Stimulated activated CD4-positive, alpha-beta T cell treated with anti-CD3 and anti-CD28 coated beads, Interleukin-4, amount 100 ng/mL, for 48 hours (primary cell): ENCODE measurements at regions not wholly inside any gene's neighbourhood (a gene's known extent, or its start where the extent isn't known, plus 50 kb on each side); places are given as distances from the start of the nearest gene placed in this dataset.

ENCODE experiments used
- DNase-seq, 2 donors: peaks; one replicate each; pipeline ENCODE4 v3.0.0-alpha.2; 2020; ENCODE audit warnings: low read depth in 2 of 2

DNA sequence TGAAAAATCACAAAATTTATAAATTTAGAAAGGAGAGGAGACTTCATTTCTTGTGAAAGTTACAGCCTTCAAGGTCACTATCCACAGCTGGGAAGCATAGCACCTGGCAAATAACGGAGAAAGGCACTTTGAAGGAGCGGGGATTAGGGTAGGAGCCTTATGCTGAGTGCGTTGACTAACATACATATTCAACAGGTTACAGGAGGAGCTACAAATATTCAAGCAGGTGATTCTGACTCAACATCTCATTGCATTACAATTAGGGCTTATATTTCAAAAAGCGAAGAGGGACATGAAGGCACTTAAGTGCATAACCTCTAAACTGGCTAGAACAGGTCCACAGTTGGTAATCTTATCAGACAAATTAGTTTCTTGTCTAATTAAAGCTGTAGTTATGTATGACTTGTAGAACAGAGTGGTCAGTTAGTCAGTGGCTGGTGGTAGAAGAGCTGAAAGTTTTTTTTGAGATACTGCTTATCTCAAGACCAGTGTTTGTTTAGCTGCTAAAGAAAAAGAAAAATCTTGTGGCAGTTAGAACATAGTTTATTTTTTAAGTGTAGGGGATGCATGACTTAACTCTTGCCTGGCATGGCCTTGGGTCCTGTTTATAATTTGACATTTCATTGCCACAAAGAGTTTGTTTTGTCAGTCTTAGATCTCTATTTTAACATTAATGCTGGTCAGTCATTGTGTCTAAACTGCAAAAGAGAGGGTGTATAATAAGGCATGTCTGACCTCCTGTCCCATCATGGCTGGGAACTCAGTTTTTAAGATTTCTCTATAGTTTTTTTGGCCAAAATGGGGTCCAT, 311.5 kb downstream of the DUSP10 start:
- no peak for DNase-seq

DNA sequence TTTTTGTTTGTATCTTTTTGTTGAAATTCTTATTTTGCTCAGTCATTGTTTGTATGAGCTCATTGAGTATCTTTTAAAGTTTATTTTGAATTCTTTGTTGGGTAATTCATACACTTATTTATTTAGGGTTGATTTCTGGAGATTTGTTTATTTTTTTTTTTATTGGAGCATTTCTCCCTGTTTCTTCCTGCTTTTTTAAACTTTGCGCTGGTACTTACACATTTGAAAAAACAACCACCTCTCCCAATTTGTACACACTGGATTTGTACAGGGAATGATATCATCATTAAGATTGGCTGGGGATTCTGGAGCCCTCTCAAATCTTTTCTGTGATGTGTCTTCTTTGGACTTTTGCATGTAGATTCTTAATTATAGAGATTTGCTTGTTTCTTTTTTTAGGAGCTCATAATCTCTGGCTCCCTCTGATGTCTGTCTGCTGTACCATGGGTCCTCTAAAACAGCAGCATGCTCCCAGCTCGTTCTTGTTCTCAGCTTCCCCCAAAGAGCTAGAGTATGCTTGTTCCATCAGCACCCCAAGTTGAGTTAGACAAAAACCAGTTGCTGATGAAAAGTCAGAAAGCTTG, 310.7 kb downstream of the DUSP10 start:
- no peak for DNase-seq

DNA sequence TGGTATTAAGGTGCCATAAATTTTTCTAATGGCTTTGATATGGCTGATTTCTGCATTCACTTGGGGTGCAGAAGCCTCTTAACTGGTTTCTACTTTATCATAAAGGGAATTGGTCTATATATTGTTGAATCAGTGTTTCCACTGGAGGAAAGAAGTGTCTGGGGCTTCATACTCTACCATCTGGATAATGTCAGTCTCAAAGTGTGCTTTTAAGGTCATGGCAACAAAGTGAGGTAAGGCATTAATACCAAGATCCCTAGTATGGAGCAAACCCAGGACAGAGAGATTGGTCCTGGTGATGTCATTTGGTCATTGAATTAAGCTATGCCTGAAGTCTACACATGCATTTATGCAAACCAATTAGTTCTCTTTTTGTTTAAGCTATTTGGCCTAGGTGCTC, 309.9 kb downstream of the DUSP10 start:
- DNase-seq = no peak

DNA sequence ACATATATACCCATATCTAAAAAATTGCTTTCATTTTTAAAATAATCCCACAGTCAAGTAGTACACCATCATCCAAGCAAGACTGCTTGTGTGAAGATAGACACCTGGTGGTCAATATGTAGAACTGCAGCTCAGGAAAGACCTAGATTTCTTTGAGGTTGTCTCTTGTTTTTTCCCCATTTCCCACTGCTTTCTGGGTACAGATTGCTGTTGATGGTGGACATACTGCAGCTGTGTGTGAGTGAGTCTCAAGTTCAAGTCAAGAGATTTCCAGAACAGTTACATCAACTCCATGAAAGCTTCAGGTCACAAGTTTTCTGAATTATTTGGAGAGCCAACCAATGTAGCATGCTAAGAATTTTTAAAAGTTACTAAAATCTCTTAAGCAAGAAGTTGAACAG, 306.4 kb downstream of the DUSP10 start:
- no peak for DNase-seq

DNA sequence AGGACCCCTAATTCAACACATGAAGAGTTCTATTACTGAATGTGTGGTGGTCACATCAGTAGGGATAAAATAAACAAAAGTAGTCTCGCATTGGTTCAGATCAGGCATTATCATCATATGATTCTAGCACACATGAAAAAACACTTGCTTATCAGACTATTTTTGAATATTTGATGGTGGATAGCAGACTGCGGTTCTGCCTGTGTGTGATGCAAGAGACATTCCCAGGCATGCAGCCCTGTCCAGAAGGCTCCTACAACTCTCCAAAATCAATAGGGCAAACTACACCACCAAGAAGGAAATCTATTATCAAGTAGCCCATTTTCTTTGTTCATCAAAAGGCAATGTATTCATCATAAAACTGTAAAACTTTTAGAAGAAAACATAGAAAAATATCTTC, 304.7 kb downstream of the DUSP10 start:
- no peak for DNase-seq

DNA sequence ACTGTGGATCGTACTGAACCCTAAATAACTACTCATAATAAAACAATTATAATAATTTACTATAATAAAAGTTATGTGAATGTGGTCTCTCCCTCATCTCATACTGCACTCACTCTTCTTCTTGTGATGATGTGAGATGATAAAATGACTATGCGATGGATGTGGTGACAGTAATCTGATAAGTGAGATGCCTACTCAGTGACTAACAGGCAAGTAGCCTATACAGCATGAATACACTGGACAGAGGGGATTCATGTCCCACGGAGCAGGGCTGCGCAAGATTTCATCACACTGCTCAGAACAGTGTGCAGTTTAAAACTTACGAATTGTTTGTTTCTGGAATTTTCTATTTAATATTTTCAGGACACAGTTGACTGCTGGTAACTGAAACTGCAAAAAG, 304.0 kb downstream of the DUSP10 start:
- DNase-seq = no peak

DNA sequence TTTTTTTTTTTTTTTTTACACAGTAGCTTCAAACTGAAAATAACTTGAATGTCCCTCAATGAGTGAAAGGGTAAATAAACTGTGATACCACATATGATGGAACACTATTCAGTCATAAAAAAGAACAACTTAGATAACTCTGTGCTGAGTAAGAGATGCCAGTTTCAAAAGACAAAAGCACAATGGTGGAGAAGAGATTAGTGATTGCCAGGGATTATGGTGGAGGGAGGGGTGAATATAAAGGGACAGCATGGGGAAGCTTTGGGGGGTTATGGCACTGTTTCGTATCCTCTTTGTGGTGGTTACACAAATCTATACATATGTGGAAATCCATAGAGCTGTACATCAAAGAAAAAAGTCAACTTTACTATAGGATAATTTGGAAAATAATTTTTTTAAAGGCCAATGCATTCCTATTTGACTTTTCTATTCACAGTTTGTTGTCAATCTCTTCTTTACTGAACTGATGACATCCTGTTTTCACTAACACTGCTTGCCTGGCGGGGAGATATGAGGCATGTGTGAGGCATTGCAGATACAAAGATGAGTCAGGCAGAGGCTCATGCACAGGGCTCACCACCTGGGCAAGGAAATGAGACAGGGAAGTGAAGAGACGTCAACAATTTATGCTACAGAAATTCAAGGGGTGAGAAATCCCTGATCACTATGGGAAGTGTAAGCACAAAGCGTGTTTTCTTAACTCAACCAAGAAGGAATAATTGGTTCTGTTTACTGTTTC, 302.7 kb downstream of the DUSP10 start:
- peak; percentile 35 to 58 for DNase-seq

DNA sequence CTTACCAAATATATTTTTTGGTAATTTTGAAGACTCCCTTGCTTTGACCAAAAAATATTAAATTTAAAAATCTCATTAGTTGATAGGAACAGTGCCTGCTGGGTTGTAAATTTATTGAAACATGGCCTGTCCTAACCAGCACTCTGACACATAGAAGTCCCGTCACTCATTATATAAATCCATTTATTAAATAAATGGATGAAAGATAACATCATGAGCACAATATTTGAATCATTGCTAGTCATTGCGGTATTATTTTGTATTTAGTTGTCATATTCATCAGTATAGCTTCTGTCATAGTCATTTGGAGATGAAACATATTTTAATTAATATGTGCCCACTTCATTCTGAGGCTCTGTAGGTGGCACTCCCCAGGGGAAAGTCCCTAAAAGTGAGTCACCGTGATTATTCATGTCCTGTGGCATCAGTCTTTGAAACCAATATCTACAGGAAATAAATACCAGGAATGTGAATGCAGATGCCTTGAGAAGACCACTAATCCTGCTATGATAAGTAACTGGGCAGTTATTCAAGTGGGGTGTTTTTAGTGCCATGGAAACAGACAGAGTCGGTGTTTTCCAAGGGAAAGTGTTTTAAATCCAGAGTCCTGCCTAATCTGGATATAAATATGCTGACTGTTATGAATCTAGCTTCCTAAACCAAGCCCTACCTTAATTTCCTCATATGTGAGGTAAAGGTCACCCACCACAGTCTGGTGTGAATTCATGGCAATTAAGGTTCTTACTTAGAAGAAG, 302.0 kb downstream of the DUSP10 start:
- DNase-seq = peak in 1 of 2 donors; percentile 35

DNA sequence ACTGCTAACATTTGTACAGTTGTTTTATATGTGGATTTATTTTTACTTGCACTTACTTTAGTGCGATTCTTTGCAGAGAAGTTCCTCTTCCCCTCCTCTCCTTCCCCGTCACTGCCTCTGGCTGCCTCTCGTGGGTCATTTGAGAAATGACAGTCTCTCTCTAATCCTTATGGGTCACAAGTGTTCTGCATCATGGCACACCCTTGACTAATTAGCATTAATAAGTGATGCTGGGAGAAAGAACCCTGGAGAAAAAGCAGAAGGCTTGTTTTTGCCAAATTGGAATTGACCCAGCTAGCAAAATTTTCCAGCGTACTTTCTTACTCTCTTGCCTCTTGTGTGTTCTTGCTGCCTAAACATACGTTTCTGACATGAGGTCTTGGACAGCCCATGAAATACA, 301.2 kb downstream of the DUSP10 start:
- DNase-seq = no peak

DNA sequence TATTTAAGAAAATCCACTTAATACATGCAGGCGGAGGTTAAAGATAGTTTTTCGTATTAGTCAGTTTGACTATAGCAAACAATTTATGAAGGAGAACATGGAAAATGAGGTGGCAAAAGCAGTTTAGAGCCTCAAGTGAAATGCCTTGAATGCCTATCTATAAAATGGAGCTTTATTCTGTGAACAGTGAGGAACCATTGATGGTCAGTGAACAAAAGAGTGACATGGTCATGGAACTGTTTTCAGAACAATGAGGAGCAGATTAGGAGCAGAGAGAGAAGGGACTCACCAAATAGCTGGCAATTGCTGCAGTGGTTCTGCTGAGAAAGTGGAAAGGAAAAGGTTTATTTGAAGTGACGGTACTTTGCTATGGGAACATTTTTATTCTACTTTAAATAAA, 299.8 kb downstream of the DUSP10 start:
- no peak for DNase-seq

DNA sequence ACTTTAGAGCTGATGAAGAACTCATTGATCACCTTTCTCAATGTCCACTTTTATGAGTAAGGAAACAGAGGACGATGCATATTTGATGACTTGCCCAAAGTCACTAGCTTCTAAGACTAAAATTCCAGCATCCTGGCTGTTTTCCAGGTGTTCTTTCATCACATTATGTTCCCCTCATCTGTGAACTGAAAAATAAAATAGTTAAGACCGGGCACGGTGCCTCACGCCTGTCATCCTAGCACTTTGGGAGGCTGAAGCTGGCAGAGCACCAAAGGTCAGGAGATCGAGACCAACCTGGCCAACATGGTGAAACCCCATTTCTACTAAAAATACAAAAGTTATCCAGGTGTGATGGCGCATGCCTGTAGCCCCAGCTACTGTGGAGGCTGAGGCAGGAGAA, 297.5 kb downstream of the DUSP10 start:
- DNase-seq = no peak

DNA sequence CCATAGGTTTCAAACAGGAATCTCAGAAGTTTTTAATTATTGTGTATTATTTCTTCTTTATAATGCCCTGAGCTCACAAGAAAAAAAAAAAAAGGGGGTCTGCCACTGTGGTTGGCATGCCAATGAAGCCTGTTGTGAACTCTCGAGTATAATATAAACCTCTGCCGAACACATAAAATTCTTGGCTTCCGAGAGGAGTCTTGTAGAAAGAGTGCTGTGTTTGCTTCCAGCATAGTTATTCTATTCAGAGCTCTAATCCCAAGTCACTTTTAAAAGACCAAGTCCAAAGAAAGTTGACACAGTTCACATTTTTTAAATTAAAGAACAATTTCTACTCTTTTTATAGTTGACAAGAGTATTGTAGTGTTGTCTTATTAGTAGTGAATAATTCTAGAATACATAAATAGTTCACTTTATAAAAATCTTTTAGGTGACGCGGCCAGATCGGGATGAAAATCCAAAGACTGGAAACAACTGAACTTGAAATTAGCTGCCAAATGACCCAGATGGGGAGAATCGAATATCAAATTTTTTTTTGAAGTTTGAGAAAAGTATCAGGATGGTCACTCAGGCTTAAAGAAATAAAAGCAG, 293.2 kb downstream of the DUSP10 start:
- no peak for DNase-seq

DNA sequence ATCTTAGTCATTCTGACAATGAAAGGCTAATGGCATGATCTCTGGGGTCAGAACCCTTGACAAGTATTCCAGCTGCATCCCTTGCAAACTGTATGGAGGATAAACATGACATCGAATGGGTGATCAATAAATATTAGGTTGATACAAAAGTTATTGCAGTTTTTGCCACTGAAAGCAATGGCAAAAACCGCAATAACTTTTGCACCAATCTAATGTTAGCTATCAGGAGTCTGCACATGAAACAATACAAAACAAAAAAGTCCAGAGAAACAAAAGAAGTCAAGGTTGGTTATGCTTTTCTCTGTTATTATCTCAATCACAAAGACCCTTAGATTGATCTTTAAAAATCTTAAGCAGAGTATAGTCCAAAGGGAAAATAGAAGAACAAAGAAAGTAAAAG, 292.7 kb downstream of the DUSP10 start:
- no peak for DNase-seq

DNA sequence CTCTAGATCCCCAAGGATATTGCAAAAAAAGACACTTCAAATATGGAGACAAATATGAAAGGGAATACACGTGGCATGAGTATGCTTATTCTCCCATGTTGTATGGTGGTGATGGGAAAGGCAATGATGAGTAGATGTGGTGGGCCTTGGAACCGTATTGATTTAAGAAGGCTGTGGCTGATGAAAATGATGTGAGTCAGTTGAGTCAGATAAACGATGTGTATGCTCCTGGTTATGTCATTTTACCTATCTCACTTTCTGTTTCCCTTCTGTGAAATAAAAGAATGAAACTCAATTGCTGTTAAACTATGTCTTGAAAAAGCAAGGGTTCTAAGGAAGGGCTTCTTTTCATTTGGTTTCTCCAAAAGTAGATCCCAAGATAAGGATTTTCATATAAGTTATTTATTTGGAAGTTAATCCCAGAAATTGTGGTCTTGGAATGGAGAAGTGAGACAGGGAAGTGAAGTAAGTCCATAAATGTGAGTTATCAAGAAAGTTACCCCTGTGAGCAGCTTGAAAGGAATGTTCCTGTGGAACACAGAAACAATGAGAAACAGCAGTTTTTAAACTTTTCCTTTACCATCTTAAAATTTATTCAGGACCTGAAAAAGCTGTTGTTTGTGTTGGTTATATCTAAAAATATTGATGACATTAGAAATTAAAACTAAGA, 292.0 kb downstream of the DUSP10 start:
- DNase-seq = no peak

DNA sequence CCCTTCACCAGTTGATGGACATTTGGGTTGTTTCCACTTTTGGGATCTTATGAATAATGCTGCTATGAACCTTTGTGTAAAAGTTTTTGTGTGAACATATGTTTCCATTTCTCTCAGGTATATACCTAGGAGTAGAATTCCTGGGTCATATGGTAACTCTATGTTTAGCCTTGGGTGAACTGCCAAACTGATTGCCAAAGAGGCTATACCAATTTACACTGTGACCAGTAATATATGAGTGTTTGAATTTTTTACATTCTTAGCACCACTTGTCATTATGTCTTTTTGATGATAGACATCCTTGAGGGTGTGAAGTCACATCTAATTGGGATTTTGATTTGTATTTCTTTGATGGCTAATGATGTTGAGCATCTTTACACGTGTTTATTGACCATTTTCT, 290.1 kb downstream of the DUSP10 start:
- no peak for DNase-seq

DNA sequence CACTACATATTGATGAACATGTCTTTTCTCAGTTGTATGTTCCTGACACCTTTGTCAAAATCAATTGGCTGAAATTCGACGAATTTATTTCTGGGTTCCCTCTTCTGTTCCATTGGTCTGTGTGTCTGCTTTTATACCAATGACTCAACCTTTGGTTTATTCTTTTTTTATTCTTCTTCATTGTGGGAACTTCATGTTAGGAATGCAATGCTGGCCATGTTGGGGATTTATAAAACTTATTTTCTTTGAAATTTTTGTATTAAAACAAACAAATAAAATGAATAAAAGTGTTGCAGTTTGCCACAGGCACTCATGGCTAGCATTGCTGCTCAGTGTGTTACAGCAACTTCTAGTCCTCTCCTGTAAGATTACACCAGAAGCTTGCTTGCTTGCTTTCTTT, 287.8 kb downstream of the DUSP10 start:
- no peak for DNase-seq

DNA sequence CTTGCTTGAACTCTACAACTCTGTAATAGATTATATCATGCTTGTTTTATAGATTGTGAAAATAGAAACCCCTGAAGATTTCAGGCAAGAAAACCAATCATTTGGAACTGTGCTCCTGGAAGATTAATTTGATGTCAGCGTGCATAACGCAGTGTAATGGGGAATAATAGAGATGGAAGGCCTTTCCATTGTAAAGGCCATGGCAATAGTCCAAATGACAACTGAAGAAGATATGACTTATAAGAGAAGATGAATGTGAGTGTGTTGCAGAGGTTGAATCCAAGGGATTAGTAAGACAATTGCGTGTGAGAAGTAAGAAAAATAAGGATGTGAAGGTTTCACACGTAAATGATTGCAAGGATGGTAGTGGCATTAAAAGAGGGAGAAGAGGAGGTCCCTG, 285.0 kb downstream of the DUSP10 start:
- DNase-seq = no peak

DNA sequence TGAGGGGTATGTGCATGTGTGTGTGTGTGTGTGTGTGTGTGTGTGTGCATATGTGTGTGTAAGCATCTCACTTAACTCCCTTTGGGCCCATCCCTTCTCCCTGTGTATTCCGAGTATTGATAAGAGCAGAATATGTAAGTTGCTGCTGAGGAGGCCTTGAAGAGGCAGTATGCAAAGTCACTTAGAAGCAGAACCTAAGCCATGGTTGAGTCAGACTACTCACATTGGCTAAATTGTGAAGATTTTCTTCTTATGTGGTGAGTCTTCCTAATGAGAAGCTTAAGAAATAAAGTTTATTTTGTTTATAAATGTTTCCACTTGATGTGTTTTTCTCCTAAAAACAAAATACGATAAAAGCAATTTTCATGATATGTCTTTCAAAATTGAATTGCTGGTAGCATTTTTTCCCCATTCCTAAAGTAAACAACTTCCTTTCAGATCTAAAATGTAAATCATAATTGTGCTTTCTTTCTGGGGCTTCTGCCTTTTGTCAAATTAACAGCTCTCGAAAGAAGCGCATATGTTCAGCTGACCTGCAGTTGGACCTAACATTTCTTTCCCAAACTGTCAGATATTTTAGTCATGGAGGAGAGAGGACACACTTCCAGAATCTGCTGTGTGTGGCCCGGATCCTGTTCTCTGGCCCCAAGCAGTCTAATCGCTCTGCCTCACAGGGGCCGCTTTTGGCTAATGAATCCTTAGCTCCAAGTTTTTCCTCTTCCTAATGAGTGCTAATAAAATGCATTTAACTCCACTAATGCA, 284.0 kb downstream of the DUSP10 start:
- DNase-seq = no peak

DNA sequence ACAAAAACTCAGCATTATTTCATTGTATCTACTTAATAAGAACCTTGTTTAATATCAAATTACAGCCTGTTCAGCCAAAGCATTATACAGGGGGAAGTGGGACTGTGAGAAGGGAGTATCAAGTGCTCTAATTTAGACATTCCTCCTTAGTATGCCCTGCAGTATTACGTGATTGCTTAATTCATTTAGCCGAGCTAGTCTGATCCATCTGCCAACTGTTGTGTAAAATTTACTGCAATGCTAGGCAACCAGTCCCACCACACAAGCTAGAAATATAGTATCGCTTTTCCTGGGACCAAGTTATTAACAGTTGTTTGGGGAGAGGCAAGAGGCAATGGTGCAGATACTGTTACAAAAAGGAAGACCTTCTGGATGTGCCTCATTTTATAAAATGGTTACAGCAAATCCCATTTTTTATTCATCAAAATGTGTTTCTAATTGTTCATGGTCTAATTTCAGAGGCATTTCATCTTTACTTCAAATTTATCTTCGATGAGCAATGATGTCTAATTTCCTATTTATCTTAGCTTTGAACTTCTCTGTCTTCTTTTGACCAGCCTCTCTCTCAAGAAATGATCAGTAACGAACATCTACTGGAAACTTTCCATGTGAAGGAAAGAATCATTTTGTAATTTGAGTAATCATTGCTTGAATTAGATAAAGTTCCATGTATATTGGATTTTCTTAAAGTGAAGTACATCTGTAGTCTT, 283.3 kb downstream of the DUSP10 start:
- no peak for DNase-seq

DNA sequence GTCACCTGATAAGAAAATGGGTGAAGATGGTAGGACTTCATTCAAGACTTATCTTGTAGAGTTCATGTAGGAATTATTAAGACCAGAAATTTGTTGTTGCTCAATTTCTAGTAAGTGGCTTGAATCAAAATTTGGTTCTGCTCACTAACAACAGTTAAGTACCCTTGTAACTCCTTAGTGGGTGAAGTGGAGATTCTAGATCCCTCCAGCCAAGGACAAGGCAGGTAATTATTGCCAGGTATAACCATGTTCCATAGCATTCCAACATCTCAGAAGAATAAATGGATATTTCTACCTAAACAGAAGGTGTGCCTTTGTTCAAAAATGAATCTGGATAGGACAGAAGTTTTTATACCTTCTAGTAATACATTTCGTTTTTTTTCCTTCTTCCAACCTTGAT, 282.3 kb downstream of the DUSP10 start:
- DNase-seq = no peak
